ENCODE measurements at regions not wholly inside any gene's neighbourhood (a gene's known extent, or its start where the extent isn't known, plus 50 kb on each side); places are given as distances from the start of the nearest gene placed in this dataset.

GRCh38 chr6:14031516-14031915 lies 86.1 kb upstream of the CD83 start:
- DNase-seq = no peak

DNA sequence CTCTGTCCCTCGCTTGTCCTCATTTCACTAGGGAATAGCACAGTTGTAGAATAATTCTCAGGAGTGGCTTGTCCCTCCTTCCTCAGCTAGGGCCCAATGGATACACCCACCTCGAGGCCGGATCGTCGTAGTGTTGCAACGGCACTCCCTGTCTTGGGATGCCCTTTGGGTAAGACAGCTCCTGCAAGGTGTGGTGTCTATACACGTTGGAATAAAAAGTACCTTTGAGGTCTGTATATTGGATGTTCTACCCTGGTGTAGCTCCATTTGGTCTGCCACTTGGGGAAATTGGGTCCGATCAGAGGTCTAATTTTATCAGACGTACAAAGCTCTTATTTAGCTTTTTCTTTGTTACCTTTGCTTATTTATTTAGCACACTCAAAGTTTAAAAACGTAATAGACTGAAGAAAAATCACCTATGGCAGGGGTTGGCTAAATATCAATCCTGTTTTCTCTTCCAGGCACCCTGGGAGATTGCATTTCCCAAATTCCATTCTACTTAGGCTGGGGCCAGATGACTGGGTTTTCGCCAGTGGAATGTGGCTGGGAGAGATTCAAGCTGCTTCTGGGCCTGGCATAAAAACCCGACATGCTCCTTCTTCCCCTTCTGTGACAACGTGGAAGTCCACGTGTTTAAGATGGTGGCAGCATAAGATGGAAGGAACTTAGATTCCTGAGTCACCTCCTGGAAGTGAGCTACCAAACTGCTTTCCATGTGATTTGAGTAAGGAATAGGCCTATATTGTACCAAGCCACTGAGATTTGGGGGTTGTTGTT lies 82.3 kb upstream of the CD83 start:
- no peak for DNase-seq

DNA sequence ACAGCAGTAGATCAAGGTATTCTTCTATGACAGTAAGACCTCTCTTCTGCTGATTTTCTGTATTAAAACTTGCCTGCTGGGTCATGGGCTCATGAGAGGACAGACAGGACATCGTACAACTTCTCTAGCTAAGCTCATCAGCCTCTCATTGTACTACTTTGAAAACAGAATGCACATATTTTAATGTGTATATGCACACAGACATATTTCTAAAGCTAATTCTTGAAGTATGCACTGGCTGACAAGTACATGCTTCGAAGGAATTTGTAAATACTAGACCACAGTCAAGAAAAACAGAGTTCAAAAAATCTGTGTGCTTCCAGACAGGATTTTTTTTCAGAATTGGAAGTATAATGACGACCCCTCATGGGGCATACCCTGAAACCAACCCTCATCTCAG lies 81.7 kb upstream of the CD83 start:
- DNase-seq = no peak

DNA sequence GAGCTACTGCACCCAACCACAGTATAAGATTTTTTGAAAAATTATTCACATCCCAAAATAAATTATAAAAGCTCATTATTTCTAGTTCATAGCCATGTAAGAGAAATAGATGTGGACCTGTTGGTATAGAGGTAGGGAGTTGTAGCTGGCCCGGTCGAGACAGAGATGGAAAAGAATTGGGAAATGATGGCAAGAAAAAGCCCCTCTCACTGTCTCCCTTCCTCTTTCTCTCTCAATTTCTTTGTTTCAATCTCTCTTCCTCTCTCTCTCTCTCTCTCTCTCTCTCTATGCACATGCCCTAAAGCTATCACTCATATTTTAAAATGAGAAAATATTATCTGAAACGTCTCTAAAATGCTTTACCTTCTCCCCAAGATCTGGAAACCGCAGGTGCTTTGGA lies 80.7 kb upstream of the CD83 start:
- no peak for DNase-seq

- no peak for DNase-seq
Observed at GRCh38 chr6:14037402-14038277, 79.9 kb upstream of the CD83 start.

- DNase-seq = no peak
Observed at GRCh38 chr6:14038467-14039437, 78.8 kb upstream of the CD83 start.

- DNase-seq = no peak
Observed at GRCh38 chr6:14040042-14040441, 77.5 kb upstream of the CD83 start.

DNA sequence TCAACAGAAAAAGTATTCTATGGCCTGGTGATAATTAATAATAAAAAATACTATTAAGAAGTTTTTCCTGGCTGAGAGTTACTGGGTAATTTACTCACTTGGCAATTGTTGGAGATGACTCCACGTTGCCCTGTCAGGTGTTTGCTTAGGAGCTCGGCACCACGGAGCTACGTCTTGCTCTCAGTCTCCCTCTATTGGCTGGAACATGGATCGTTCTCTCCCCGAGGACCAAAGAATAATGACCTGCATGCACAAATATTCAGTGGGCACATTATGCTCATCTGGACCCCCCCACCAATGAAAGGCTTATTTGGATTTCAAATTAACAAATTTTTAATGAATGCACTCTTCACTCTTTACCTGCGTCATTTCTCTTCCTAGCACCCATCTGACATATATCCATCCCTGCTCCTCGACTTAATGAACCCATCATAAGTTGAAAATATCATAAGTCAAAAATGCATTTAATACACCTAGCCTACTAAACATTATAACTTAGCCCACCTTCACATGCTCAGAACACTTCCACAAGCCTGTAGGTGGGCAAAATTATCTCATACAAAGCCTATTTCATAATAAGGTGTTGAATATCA lies 71.0 kb upstream of the CD83 start:
- DNase-seq = peak; percentile 32

GRCh38 chr6:14047151-14047740 lies 70.3 kb upstream of the CD83 start:
- DNase-seq = no peak

DNA sequence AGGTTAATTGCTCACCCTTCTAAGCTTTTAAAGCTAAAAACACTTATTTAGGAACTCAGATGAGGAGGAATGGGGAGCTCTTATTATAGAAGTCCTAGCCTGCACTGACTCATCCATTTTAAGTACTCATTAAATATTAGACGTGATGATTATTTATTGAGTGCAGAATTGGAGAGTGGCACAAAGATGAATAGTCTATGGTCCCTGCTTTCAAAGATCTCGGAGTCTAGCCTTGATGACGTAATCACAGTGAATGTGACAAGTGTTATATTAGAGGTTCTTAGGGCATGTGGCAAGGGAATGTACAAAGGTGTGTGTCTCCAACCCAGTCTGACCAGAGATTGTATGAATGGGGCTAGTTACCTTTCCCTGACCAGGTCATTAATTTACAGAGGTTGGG lies 68.7 kb upstream of the CD83 start:
- DNase-seq = no peak

- no peak for DNase-seq
Observed at GRCh38 chr6:14051355-14051754, 66.2 kb upstream of the CD83 start.

DNA sequence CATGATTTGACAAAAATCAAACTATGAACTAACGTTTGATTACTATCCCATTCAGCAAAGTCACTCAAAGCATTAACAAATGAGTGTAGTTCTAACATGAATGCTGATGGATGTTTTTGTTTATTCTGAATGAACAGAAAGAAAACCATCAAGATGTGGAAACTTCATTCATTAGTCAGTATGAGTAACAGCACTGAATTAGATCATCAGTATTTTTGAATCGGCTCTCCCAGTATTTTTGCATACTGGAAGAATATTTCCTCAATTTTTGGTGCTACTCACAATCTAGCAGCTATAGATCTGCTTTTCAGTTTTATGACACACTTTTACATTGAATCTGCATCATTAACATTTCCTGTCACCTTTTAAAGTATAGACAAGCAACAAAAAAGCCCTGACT lies 63.8 kb upstream of the CD83 start:
- DNase-seq = no peak

DNA sequence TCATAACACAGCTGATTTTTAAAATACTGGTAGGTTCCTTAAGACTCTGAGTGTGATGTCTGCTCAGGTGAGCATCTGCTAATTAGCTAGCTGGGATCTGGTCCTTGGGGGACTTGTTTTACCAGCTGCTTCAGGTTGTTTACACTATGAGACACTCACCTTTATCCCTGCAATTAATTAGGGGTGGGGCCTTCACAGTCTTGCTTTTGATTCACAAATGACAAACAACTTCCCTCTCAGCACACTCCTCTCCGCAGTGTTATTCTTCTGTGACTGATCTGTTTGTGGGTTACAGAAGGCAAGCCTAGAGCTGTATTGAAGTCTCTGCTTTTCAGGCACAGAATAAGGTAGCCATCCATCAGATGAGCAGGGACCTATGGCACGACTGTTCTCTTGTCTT lies 62.0 kb upstream of the CD83 start:
- no peak for DNase-seq

DNA sequence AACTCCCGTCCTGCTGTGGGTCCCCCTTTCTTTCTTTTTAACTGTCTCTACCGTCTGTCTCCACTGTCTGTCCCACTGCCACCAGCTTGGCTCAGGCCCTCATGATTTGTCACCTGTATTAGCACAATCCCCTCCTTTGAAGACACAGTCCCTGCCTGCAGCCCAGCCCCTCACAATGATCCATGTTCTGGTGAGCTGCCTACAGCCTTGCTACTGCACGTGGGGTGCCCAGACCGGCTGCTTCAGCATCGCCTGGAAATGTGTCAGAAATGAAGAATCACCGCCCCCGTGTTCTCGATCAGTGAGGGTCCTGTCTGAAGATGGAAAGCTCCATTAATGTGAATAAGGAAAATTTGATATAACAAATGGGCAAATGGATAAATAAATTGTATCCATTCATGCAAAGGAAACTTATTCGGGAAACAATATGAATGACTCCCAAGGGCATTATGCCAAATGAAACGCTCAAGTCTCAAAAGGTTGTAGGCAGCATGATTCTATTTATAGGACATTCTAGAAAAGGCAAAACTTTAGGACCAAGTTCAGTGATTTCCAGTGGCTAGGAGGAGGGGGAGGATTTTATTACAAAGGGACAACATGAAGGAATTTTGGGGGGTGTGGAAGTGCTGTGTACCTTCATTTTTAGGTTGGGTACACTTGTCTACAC lies 59.4 kb upstream of the CD83 start:
- DNase-seq = no peak

GRCh38 chr6:14058735-14059134 lies 58.8 kb upstream of the CD83 start:
- no peak for DNase-seq

DNA sequence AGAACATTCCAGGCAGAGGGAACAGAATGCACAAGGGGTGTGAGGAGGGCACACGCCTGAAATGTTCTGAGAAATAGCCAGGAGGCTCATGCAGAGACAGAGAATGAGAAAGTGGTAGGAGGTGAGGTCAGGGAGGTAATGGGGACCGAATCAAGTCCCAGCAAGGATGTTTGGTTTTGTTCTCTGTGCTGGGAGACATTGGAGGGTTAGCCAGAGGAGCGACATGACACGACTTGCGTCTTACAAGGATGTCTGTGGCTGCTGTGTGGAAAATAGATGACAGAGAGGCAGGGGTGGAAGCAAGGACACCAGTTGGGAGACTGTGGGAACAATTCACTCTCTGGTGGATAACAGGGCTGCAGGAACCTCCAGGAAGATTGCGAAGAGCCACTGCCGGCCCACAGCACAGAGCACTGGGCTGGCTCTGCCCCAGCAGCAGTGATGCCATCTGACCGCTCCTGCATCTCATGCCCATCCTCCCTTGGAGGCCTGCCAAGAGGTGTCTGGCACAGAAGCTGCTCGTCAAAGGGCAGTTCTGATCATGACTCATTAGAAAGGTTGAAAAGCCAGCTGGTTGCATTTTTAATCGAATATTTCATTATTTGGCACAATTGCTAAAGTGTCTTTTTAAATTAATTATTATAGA lies 57.7 kb upstream of the CD83 start:
- DNase-seq = no peak

DNA sequence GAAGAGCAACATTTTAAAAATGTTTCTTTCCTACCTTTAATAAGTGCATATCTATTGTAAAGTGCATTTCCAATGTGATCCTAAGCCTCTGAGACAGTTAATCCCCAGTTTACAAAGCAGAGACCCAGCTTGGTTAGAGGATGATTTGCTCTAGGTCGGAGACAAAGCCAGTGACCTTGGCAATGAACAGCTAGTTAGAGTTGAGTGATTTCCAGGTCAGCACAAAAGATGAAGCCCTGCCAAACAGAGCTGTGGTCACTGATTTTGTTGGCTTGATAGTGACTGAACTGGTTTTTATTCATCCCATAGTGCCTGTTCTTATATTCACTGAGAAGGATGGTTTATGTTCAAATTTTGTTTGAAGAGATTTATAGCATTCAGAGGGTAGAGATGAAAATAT lies 56.6 kb upstream of the CD83 start:
- DNase-seq = no peak

DNA sequence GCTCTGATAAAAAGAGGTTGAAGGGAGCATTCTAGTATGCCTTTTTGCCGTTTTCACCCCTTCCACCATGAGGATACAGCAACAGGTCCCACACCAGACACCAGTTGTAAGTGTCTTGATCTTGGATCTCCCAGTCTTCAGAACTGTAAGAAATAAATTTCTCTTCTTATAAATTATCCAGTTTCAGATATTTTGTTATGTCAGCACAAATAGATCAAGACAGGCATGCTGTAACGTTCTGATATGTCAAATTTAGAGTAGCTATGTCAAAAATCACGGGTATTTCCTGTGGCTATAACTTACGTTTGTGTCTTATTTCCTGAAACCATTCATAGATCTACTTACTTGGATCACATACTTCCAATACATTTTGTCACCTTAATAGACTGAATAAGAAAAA lies 55.9 kb upstream of the CD83 start:
- DNase-seq = no peak

DNA sequence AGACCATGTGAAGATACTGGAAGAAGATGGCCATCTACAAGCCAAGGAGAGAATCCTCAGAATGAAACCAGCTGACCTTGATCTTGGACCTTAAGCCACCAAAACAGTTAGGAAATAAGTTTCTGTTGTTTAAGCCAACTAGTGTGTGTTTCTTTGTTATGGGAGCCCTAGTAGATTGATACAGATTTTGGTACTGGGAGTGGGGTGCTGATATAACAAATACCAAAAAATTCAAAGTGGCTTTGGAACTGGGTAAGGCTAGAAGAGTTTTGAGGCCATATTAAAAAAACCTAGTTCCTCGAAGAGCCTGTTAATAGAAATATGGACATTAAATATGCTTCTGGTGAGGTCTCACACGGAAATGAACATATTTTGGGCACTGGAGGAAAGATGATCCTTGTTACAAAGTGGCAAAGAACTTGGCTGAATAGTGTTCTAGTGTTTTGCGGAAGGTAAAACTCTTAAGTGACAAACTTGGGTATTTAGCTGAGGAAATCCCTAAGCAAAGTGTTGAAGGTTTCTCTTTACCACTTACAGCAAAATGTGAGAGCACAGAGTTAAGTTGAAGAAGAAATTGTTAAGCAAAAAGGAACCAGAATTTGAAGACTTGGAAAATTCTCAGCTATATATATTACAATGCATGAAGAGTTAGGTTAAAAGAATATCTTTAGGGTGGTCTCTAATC lies 55.1 kb upstream of the CD83 start:
- no peak for DNase-seq

GRCh38 chr6:14063756-14064155 lies 53.8 kb upstream of the CD83 start:
- no peak for DNase-seq

- no peak for DNase-seq
Observed at GRCh38 chr6:14065350-14065749, 52.2 kb upstream of the CD83 start.
